Suprapubic skin (tissue), 4 donors: ENCODE measurements at regions not wholly inside any gene's neighbourhood (a gene's known extent, or its start where the extent isn't known, plus 50 kb on each side); places are given as distances from the start of the nearest gene placed in this dataset.

ENCODE experiments used
- DNase-seq, 2 donors: peaks; one replicate each; pipeline ENCODE4 v3.0.0-alpha.2; 2019; ENCODE audit warnings: low spot score in 2 of 2
- H3K27ac ChIP-seq: fragments of 200-600 bp; sonication (generic); one replicate; pipeline ENCODE4 v1.5.1; 2019
- H3K27me3 ChIP-seq: fragments of 200-600 bp; sonication (generic); one replicate; pipeline ENCODE4 v1.5.1; 2019
- H3K36me3 ChIP-seq: fragments of 200-600 bp; sonication (generic); one replicate; pipeline ENCODE4 v1.5.1; 2019
- H3K4me1 ChIP-seq: fragments of 200-600 bp; sonication (generic); one replicate; pipeline ENCODE4 v1.5.1; 2019
- H3K4me3 ChIP-seq: fragments of 200-600 bp; sonication (generic); one replicate; pipeline ENCODE4 v1.5.1; 2019; ENCODE audit warnings: mild to moderate bottlenecking
- H3K9me3 ChIP-seq: fragments of 200-600 bp; sonication (generic); one replicate; pipeline ENCODE4 v1.5.1; 2019
- CTCF ChIP-seq, 2 donors: fragments of 200-600 bp in 1 of 2; fragments of 450-650 bp in 1 of 2; sonication (generic) in 1 of 2; IDR thresholded peaks; one replicate each; pipeline ENCODE4 v1.5.1; 2016 to 2019; ENCODE audit warnings: antibody characterized with exemption in 2 of 2, mild to moderate bottlenecking in 1 of 2, moderate library complexity in 1 of 2
- EP300 ChIP-seq: sonication (generic); formaldehyde crosslinking; IDR thresholded peaks from one replicate; pipeline ENCODE4 v1.6.1; 2017; ENCODE audit warnings: antibody characterized with exemption
- POLR2A ChIP-seq, 2 donors: fragments of 450-650 bp; IDR thresholded peaks; one replicate each; pipeline ENCODE4 v1.6.1; 2017; ENCODE audit warnings: antibody characterized with exemption in 2 of 2, mild to moderate bottlenecking in 2 of 2, moderate library complexity in 2 of 2
- POLR2AphosphoS5 ChIP-seq, 3 donors: sonication (generic); formaldehyde crosslinking; IDR thresholded peaks; one replicate each; pipeline ENCODE4 v1.6.1; 2017; ENCODE audit warnings: antibody characterized with exemption in 3 of 3
- WGBS: methylation state at CpG from one replicate; pipeline ENCODE4 v1.1.5; 2018; 5-methylcytosine and 5-hydroxymethylcytosine counted together

- Histone ChIP-seq H3K4me3 (no peak overlapping the region), H3K4me1 (no peaks in the 10 kb centered on the region), H3K27me3 (no peaks in the 10 kb centered on the region), H3K9me3 (no peaks in the 10 kb centered on the region), H3K27ac (no peak overlapping the region), H3K36me3 (no peaks in the 10 kb centered on the region)
- DNase-seq, result no peak
- no peak for TF ChIP-seq EP300
- no peak for TF ChIP-seq POLR2AphosphoS5 (IDR thresholded peaks at IDR 0.05)
- TF ChIP-seq CTCF (IDR thresholded peaks at IDR 0.05), result no peak
- TF ChIP-seq POLR2A (IDR thresholded peaks at IDR 0.05), result no peak
- WGBS, result 73% methylated on average over 5 of the region's 5 CpGs
Measured at GRCh38 chr16:13633391-13633861, 286.5 kb upstream of the ERCC4 start.

GRCh38 chr16:13634253-13634652 lies 285.7 kb upstream of the ERCC4 start:
- WGBS, result 97% methylated on average over 1 of the region's 1 CpG
- H3K27ac ChIP-seq, result no peak overlapping the region
- TF ChIP-seq POLR2AphosphoS5 (IDR thresholded peaks at IDR 0.05) (no peak), POLR2A (IDR thresholded peaks at IDR 0.05) (no peak), CTCF (IDR thresholded peaks at IDR 0.05) (no peak), EP300 (no peak)
- no peak for DNase-seq
- H3K4me3 ChIP-seq, result no peak overlapping the region
- H3K4me1 ChIP-seq, result no peaks in the 10 kb centered on the region
- H3K27me3 ChIP-seq, result no peaks in the 10 kb centered on the region
- H3K36me3 ChIP-seq, result no peaks in the 10 kb centered on the region
- H3K9me3 ChIP-seq, result no peaks in the 10 kb centered on the region

GRCh38 chr16:13634959-13635358 lies 285.0 kb upstream of the ERCC4 start:
- no peak overlapping the region for H3K4me3 ChIP-seq
- no peaks in the 10 kb centered on the region for H3K9me3 ChIP-seq
- TF ChIP-seq EP300, result no peak
- no peak for TF ChIP-seq POLR2A (IDR thresholded peaks at IDR 0.05)
- TF ChIP-seq CTCF (IDR thresholded peaks at IDR 0.05), result no peak
- no peak for TF ChIP-seq POLR2AphosphoS5 (IDR thresholded peaks at IDR 0.05)
- no peaks in the 10 kb centered on the region for H3K4me1 ChIP-seq
- no peak overlapping the region for H3K27ac ChIP-seq
- WGBS, result 89% methylated on average over 6 of the region's 6 CpGs
- H3K36me3 ChIP-seq, result no peaks in the 10 kb centered on the region
- H3K27me3 ChIP-seq, result no peaks in the 10 kb centered on the region
- no peak for DNase-seq

- no peaks in the 10 kb centered on the region for H3K36me3 ChIP-seq
- no peak overlapping the region for H3K4me3 ChIP-seq
- WGBS, result 93% methylated on average over 2 of the region's 2 CpGs
- no peaks in the 10 kb centered on the region for H3K27me3 ChIP-seq
- DNase-seq, result no peak
- no peak overlapping the region for H3K27ac ChIP-seq
- no peaks in the 10 kb centered on the region for H3K4me1 ChIP-seq
- no peaks in the 10 kb centered on the region for H3K9me3 ChIP-seq
- TF ChIP-seq POLR2A (IDR thresholded peaks at IDR 0.05) (no peak), POLR2AphosphoS5 (IDR thresholded peaks at IDR 0.05) (no peak), CTCF (IDR thresholded peaks at IDR 0.05) (no peak), EP300 (no peak)
Measured at GRCh38 chr16:13638218-13638617, 281.7 kb upstream of the ERCC4 start.

GRCh38 chr16:13643412-13643811 lies 276.5 kb upstream of the ERCC4 start:
- no peak for DNase-seq
- no peaks in the 10 kb centered on the region for H3K36me3 ChIP-seq
- H3K9me3 ChIP-seq, result no peaks in the 10 kb centered on the region
- H3K4me3 ChIP-seq, result no peak overlapping the region
- WGBS, result 88% methylated on average over 3 of the region's 3 CpGs
- H3K27me3 ChIP-seq, result no peaks in the 10 kb centered on the region
- TF ChIP-seq POLR2A (IDR thresholded peaks at IDR 0.05), result no peak
- TF ChIP-seq EP300, result no peak
- H3K4me1 ChIP-seq, result no peaks in the 10 kb centered on the region
- no peak overlapping the region for H3K27ac ChIP-seq

GRCh38 chr16:13645601-13646245 lies 274.2 kb upstream of the ERCC4 start:
- Histone ChIP-seq H3K36me3 (no peaks in the 10 kb centered on the region), H3K4me3 (no peak overlapping the region), H3K4me1 (no peaks in the 10 kb centered on the region), H3K27ac (no peak overlapping the region), H3K27me3 (no peaks in the 10 kb centered on the region), H3K9me3 (no peaks in the 10 kb centered on the region)
- no peak for DNase-seq
- TF ChIP-seq POLR2AphosphoS5 (IDR thresholded peaks at IDR 0.05) (no peak), CTCF (IDR thresholded peaks at IDR 0.05) (no peak), EP300 (no peak), POLR2A (IDR thresholded peaks at IDR 0.05) (no peak)
- WGBS, result 48% methylated on average over 6 of the region's 6 CpGs
